Neural progenitor cell (in vitro differentiated cells): ENCODE measurements at regions not wholly inside any gene's neighbourhood (a gene's known extent, or its start where the extent isn't known, plus 50 kb on each side); places are given as distances from the start of the nearest gene placed in this dataset.

Experiments
- DNase-seq: peaks from one replicate; pipeline ENCODE4 v3.0.0-alpha.2; 2016; ENCODE audit warnings: low spot score
- H2AFZ ChIP-seq: fragments of 200-600 bp; sonication (generic); replicated peaks from 2 replicates; pipeline ENCODE4 v1.6.1; 2016; ENCODE audit warnings: antibody characterized with exemption
- H3F3A ChIP-seq: fragments of 200-600 bp; sonication (generic); 2 replicates; pipeline ENCODE4 v1.6.1; 2016; ENCODE audit warnings: antibody characterized with exemption, low read depth
- H3K27ac ChIP-seq: fragments of 200-600 bp; sonication (generic); 2 replicates; pipeline ENCODE4 v1.5.1; 2016; ENCODE audit warnings: mild to moderate bottlenecking
- H3K27me3 ChIP-seq: fragments of 200-600 bp; sonication (generic); 2 replicates; pipeline ENCODE4 v1.6.1; 2016; ENCODE audit warnings: mild to moderate bottlenecking, moderate library complexity
- H3K36me3 ChIP-seq: fragments of 200-600 bp; sonication (generic); 2 replicates; pipeline ENCODE4 v1.5.1; 2016
- H3K4me1 ChIP-seq: fragments of 200-600 bp; sonication (generic); 2 replicates; pipeline ENCODE4 v1.6.1; 2016; ENCODE audit warnings: mixed run types
- H3K4me2 ChIP-seq: fragments of 200-600 bp; sonication (generic); 2 replicates; pipeline ENCODE4 v1.6.1; 2016
- H3K4me3 ChIP-seq: fragments of 200-600 bp; sonication (generic); 2 replicates; pipeline ENCODE4 v1.5.1; 2016
- H3K79me2 ChIP-seq: fragments of 200-600 bp; sonication (generic); 2 replicates; pipeline ENCODE4 v1.6.1; 2016; ENCODE audit warnings: low read depth
- H3K9ac ChIP-seq: fragments of 200-600 bp; sonication (generic); 2 replicates; pipeline ENCODE4 v1.6.1; 2016
- H3K9me3 ChIP-seq: fragments of 200-600 bp; sonication (generic); 2 replicates; pipeline ENCODE4 v1.5.1; 2016; ENCODE audit warnings: low read depth
- H4K20me1 ChIP-seq: fragments of 200-600 bp; sonication (generic); 2 replicates; pipeline ENCODE4 v1.6.1; 2016; ENCODE audit warnings: low read depth
- H3K27ac Mint-ChIP-seq: 3 replicates; pipeline ENCODE4 v1.8.0; 2021; ENCODE audit warnings: mixed read lengths
- H3K27me3 Mint-ChIP-seq: 2 replicates; pipeline ENCODE4 v1.8.0; 2022; ENCODE audit warnings: low read depth, mild to moderate bottlenecking, inconsistent platforms, moderate library complexity, mixed read lengths; ENCODE audit not compliant: insufficient read depth
- H3K36me3 Mint-ChIP-seq: 3 replicates; pipeline ENCODE4 v1.8.0; 2021; ENCODE audit warnings: mixed read lengths
- H3K4me1 Mint-ChIP-seq: 3 replicates; pipeline ENCODE4 v1.8.0; 2021; ENCODE audit warnings: mixed read lengths
- H3K4me3 Mint-ChIP-seq: 3 replicates; pipeline ENCODE4 v1.8.0; 2021; ENCODE audit warnings: mild to moderate bottlenecking, moderate library complexity, mixed read lengths
- H3K9me3 Mint-ChIP-seq: 3 replicates; pipeline ENCODE4 v1.8.0; 2020; ENCODE audit warnings: mixed read lengths
- CTCF ChIP-seq: fragments of 200-600 bp; sonication (generic); IDR thresholded peaks from 2 replicates; pipeline ENCODE4 v1.5.1; 2017; ENCODE audit warnings: antibody characterized with exemption, mild to moderate bottlenecking
- EZH2 ChIP-seq: fragments of 200-600 bp; sonication (generic); IDR thresholded peaks from 2 replicates; pipeline ENCODE4 v1.6.1; 2017; ENCODE audit warnings: antibody characterized with exemption, mild to moderate bottlenecking, moderate library complexity
- EZH2phosphoT487 ChIP-seq: fragments of 200-600 bp; sonication (generic); IDR thresholded peaks from 2 replicates; pipeline ENCODE4 v1.6.1; 2017; ENCODE audit warnings: antibody characterized with exemption

GRCh38 chr4:22874334-22874912 is 181.7 kb downstream of the GBA3 start:
- H3K9me3 Mint-ChIP-seq = peaks cover 2% of the 10 kb centered on the region
- no peaks in the 10 kb centered on the region for H3K36me3 Mint-ChIP-seq
- no peak overlapping the region for H3K27ac Mint-ChIP-seq
- H3K27me3 ChIP-seq = no peaks in the 10 kb centered on the region
- no peak overlapping the region for H3K9ac ChIP-seq
- no peaks in the 10 kb centered on the region for H3K4me1 ChIP-seq
- no peaks in the 10 kb centered on the region for H3F3A ChIP-seq
- TF ChIP-seq EZH2phosphoT487 (no peak), EZH2 (no peak), CTCF (no peak)
- H3K4me1 Mint-ChIP-seq = peaks cover 14% of the 10 kb centered on the region
- H4K20me1 ChIP-seq = no peaks in the 10 kb centered on the region
- H3K4me2 ChIP-seq = no peak overlapping the region
- DNase-seq = no peak
- no peaks in the 10 kb centered on the region for H3K79me2 ChIP-seq
- H3K36me3 ChIP-seq = no peaks in the 10 kb centered on the region
- H3K27ac ChIP-seq = no peak overlapping the region
- no peak overlapping the region for H3K4me3 Mint-ChIP-seq
- no peak overlapping the region for H3K4me3 ChIP-seq
- H2AFZ ChIP-seq = no peak overlapping the region
- H3K27me3 Mint-ChIP-seq = no peaks in the 10 kb centered on the region
- no peaks in the 10 kb centered on the region for H3K9me3 ChIP-seq

GRCh38 chr4:22873899-22874298 is 181.2 kb downstream of the GBA3 start:
- Histone ChIP-seq H3K27me3 (no peaks in the 10 kb centered on the region), H3K4me1 (no peaks in the 10 kb centered on the region), H3K79me2 (no peaks in the 10 kb centered on the region), H3F3A (no peaks in the 10 kb centered on the region), H2AFZ (no peak overlapping the region), H3K4me2 (no peak overlapping the region), H3K36me3 (no peaks in the 10 kb centered on the region), H3K27ac (no peak overlapping the region), H3K9ac (no peak overlapping the region), H4K20me1 (no peaks in the 10 kb centered on the region), H3K9me3 (no peaks in the 10 kb centered on the region), H3K4me3 (no peak overlapping the region)
- peaks cover 14% of the 10 kb centered on the region for H3K4me1 Mint-ChIP-seq
- no peak overlapping the region for H3K4me3 Mint-ChIP-seq
- H3K27ac Mint-ChIP-seq = no peak overlapping the region
- H3K27me3 Mint-ChIP-seq = no peaks in the 10 kb centered on the region
- H3K36me3 Mint-ChIP-seq = no peaks in the 10 kb centered on the region
- no peak for TF ChIP-seq CTCF
- no peak for TF ChIP-seq EZH2
- TF ChIP-seq EZH2phosphoT487 = no peak
- DNase-seq = no peak
- H3K9me3 Mint-ChIP-seq = peaks cover 2% of the 10 kb centered on the region

- H3K27me3 ChIP-seq = no peaks in the 10 kb centered on the region
- DNase-seq = no peak
- H3K9me3 Mint-ChIP-seq = peaks cover 2% of the 10 kb centered on the region
- H3K9me3 ChIP-seq = no peaks in the 10 kb centered on the region
- H3K27me3 Mint-ChIP-seq = no peaks in the 10 kb centered on the region
- H3F3A ChIP-seq = no peaks in the 10 kb centered on the region
- H3K79me2 ChIP-seq = no peaks in the 10 kb centered on the region
- no peaks in the 10 kb centered on the region for H4K20me1 ChIP-seq
- H3K27ac Mint-ChIP-seq = no peak overlapping the region
- H3K4me1 Mint-ChIP-seq = peaks cover 14% of the 10 kb centered on the region
- H3K4me2 ChIP-seq = no peak overlapping the region
- no peak overlapping the region for H2AFZ ChIP-seq
- no peak overlapping the region for H3K27ac ChIP-seq
- H3K9ac ChIP-seq = no peak overlapping the region
- no peaks in the 10 kb centered on the region for H3K4me1 ChIP-seq
- H3K36me3 Mint-ChIP-seq = no peaks in the 10 kb centered on the region
- H3K4me3 Mint-ChIP-seq = no peak overlapping the region
- no peaks in the 10 kb centered on the region for H3K36me3 ChIP-seq
- H3K4me3 ChIP-seq = no peak overlapping the region
- TF ChIP-seq EZH2phosphoT487 (no peak), CTCF (no peak), EZH2 (no peak)
Measured at GRCh38 chr4:22870847-22871449, 178.2 kb downstream of the GBA3 start.
